Naive thymus-derived CD4-positive, alpha-beta T cell (primary cell): ENCODE measurements at regions not wholly inside any gene's neighbourhood (a gene's known extent, or its start where the extent isn't known, plus 50 kb on each side); places are given as distances from the start of the nearest gene placed in this dataset.

Experiments
- ATAC-seq: fragments of 150-1000 bp; cut with Tn5 transposase; 2 replicates; pipeline ENCODE4 v1.10.0; 2021; ENCODE audit warnings: mild to moderate bottlenecking, moderate library complexity
- CTCF ChIA-PET: fragments of 350-600 bp; sonication (Branson Sonifier 250); formaldehyde crosslinking; loops from one replicate; lab custom pipeline; 2021; ENCODE audit warnings: antibody characterized with exemption; lab: Charles Lee
- POLR2A ChIA-PET: fragments of 350-600 bp; sonication (Branson Sonifier 250); formaldehyde crosslinking; loops from one replicate; lab custom pipeline; 2021; ENCODE audit warnings: antibody characterized with exemption, inconsistent platforms; lab: Charles Lee
- DNase-seq, 9 donors: peaks; one replicate each; pipeline versions ENCODE4 v3.0.0 to v3.0.0-alpha.2; 2020 to 2022; ENCODE audit warnings: mixed read lengths in 1 of 9
- H3K27ac ChIP-seq: one replicate; pipeline ENCODE4 v1.7.0; 2013; ENCODE audit warnings: mild to moderate bottlenecking, low read depth, low read length, moderate library complexity
- H3K27me3 ChIP-seq, 2 donors: one replicate each; pipeline ENCODE4 v1.7.0; 2013; ENCODE audit warnings: low read length in 2 of 2, mild to moderate bottlenecking in 2 of 2, moderate library complexity in 2 of 2; ENCODE audit not compliant: control insufficient read depth in 2 of 2, insufficient read depth in 2 of 2
- H3K36me3 ChIP-seq, 3 experiments: 1 replicate in 2 of 3; 2 replicates in 1 of 3; pipeline ENCODE4 v1.7.0; 2013; ENCODE audit warnings: low read length in 3 of 3, mild to moderate bottlenecking in 3 of 3, moderate library complexity in 1 of 3; ENCODE audit not compliant: insufficient read depth in 3 of 3, control insufficient read depth in 2 of 3
- H3K4me1 ChIP-seq, 2 donors: one replicate each; pipeline ENCODE4 v1.7.0; 2013; ENCODE audit warnings: low read length in 2 of 2, mild to moderate bottlenecking in 2 of 2, moderate library complexity in 1 of 2; ENCODE audit not compliant: control insufficient read depth in 2 of 2, insufficient read depth in 2 of 2
- H3K4me3 ChIP-seq: 2 replicates; pipeline ENCODE4 v1.7.0; 2013; ENCODE audit warnings: mild to moderate bottlenecking, low read length
- H3K9me3 ChIP-seq, 3 experiments: 1 replicate in 2 of 3; 2 replicates in 1 of 3; pipeline ENCODE4 v1.7.0; 2013; ENCODE audit warnings: low read length in 3 of 3; ENCODE audit not compliant: control insufficient read depth in 2 of 3
- H3K27ac Mint-ChIP-seq, 9 donors: one replicate each; pipeline ENCODE4 v1.8.0; 2020 to 2022; ENCODE audit warnings: mixed read lengths in 9 of 9, mild to moderate bottlenecking in 8 of 9, moderate library complexity in 5 of 9, inconsistent platforms in 2 of 9
- H3K27me3 Mint-ChIP-seq, 5 donors: one replicate each; pipeline ENCODE4 v1.8.0; 2021 to 2022; ENCODE audit warnings: mixed read lengths in 5 of 5, mild to moderate bottlenecking in 1 of 5
- H3K36me3 Mint-ChIP-seq, 5 donors: one replicate each; pipeline ENCODE4 v1.8.0; 2020 to 2022; ENCODE audit warnings: mixed read lengths in 5 of 5, mild to moderate bottlenecking in 3 of 5, inconsistent platforms in 1 of 5
- H3K4me1 Mint-ChIP-seq, 7 donors: one replicate each; pipeline ENCODE4 v1.8.0; 2020 to 2022; ENCODE audit warnings: mixed read lengths in 7 of 7, mild to moderate bottlenecking in 3 of 7, inconsistent platforms in 1 of 7
- H3K4me3 Mint-ChIP-seq, 10 donors: one replicate each; pipeline ENCODE4 v1.8.0; 2020 to 2022; ENCODE audit warnings: mild to moderate bottlenecking in 10 of 10, mixed read lengths in 10 of 10, moderate library complexity in 6 of 10, inconsistent platforms in 2 of 10
- H3K9me3 Mint-ChIP-seq, 11 donors: one replicate each; pipeline ENCODE4 v1.8.0; 2020 to 2022; ENCODE audit warnings: mixed read lengths in 11 of 11, mild to moderate bottlenecking in 4 of 11, inconsistent platforms in 1 of 11, moderate library complexity in 1 of 11
- intact Hi-C, 2 donors: fragments of 100-400 bp; cut with micrococcal nuclease; formaldehyde crosslinking; loops; one replicate each; pipeline ENCODE4 v1.15.1; 2023

DNA sequence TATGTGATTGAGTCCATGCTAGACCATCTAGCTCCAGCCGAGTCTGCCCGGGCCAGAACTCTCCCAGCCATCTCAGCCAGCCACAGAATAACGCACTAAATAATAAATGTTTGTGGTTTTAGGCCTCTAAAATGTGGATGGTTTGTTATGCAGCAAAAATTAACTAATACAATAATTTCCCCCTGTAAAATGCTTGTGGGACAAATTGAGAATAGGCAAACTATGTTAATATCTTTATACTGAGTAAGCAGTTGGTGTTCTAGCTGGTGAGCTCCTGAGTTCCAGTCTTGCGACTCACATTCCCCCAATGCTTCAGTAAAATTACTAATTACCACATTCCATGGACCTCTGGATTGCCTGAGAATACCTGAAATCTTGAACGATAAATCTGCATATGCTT lies 316.8 kb upstream of the NFE2L3 start:
- peaks cover 15 to 38% (median 18%) of the 10 kb centered on the region in 5 donors for H3K27me3 Mint-ChIP-seq
- ChIA-PET CTCF (no interaction called here), POLR2A (no interaction called here)
- intact Hi-C loops: no loop called here
- no peaks in the 10 kb centered on the region for H3K36me3 ChIP-seq
- H3K27ac ChIP-seq: no peak overlapping the region
- peaks cover 0 to 5% (median 0%) of the 10 kb centered on the region in 7 donors for H3K4me1 Mint-ChIP-seq
- H3K9me3 Mint-ChIP-seq: peaks cover 0 to 5% (median 0%) of the 10 kb centered on the region in 11 donors
- H3K4me3 Mint-ChIP-seq: no peak overlapping the region
- H3K4me1 ChIP-seq: no peaks in the 10 kb centered on the region
- H3K4me3 ChIP-seq: no peak overlapping the region
- DNase-seq (no peak), ATAC-seq (no peak)
- no peak overlapping the region for H3K27ac Mint-ChIP-seq
- H3K36me3 Mint-ChIP-seq: peaks cover 0 to 4% (median 0%) of the 10 kb centered on the region in 5 donors
- peaks cover 0 to 3% of the 10 kb centered on the region in 2 donors for H3K27me3 ChIP-seq
- no peaks in the 10 kb centered on the region for H3K9me3 ChIP-seq

DNA sequence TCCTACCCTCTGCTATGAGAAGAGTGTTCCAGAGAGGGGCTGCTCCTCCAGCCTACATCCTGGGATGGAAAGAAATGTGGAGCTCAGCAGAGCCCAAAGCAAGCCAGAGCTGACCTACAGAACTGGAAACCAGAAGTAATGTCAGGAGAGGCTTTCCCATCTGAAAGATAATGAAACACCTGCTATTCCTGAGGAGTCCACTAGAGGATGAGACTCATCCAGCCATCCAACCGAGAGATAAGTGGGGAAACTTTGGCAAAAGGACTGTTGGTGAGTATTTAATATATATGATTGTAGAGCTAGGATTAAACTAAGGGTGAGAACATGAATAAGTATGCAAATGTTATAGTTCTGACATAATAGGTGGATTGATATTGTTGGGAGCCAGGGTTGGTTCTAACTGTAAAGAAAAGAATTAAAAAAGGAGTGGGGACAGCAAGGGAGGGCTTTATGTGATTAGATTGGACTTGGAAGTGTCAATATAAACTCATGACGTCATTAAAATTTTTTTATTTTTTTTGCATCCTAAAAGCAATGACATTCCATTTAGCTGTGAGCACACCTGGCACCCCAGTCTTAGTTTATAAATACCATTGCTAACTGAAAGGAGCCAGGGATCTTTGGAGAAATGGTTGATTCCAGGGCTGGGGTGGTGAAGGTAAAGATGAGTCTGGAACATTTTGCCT lies 312.8 kb upstream of the NFE2L3 start:
- DNase-seq: no peak
- ChIA-PET POLR2A (no interaction called here), CTCF (no interaction called here)
- Mint-ChIP-seq H3K27me3 (peaks cover 13 to 44% (median 28%) of the 10 kb centered on the region in 5 donors), H3K36me3 (peaks cover 0 to 4% (median 0%) of the 10 kb centered on the region in 5 donors), H3K9me3 (peaks cover 0 to 5% (median 0%) of the 10 kb centered on the region in 11 donors), H3K4me3 (no peak overlapping the region), H3K4me1 (no peaks in the 10 kb centered on the region), H3K27ac (no peak overlapping the region)
- H3K4me3 ChIP-seq: no peak overlapping the region
- intact Hi-C loops: no loop called here
- H3K36me3 ChIP-seq: no peaks in the 10 kb centered on the region
- ATAC-seq: no peak
- no peaks in the 10 kb centered on the region for H3K9me3 ChIP-seq
- no peak overlapping the region for H3K27ac ChIP-seq
- no peaks in the 10 kb centered on the region for H3K4me1 ChIP-seq
- no peaks in the 10 kb centered on the region for H3K27me3 ChIP-seq

DNA sequence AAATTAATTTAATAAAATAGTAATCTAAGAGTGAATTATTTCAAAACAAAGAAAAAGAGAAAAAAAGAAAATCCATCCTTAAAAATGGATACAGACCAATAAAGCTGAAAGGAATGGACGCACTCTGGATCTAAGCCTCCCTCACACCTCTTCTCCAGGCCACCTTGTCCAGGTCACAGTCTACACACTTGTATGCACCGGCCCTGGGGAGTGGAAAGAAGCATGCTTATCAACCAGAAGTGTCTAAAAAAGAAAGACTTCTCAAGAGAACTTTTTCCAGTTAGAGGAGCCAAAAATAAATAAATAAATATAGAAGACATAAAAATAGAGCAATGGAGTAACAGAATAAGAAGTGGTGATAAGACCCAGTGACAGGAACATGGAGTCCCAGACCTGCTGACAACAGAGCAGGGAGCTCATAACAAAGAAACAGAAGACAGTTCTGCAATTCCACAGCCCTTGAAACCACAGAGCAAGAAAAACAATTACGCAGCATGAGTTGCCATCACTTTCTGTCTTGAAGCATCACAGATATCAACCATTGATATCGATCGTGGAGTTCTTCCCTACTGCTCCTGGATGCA lies 311.7 kb upstream of the NFE2L3 start:
- Histone ChIP-seq H3K27me3 (no peaks in the 10 kb centered on the region), H3K9me3 (no peaks in the 10 kb centered on the region), H3K4me3 (no peak overlapping the region), H3K27ac (no peak overlapping the region), H3K36me3 (no peaks in the 10 kb centered on the region), H3K4me1 (no peaks in the 10 kb centered on the region)
- Mint-ChIP-seq H3K4me1 (no peaks in the 10 kb centered on the region), H3K27me3 (peaks cover 13 to 55% (median 34%) of the 10 kb centered on the region in 5 donors), H3K9me3 (peaks cover 0 to 5% (median 0%) of the 10 kb centered on the region in 11 donors), H3K36me3 (peaks cover 0 to 4% (median 0%) of the 10 kb centered on the region in 5 donors), H3K4me3 (no peak overlapping the region), H3K27ac (no peak overlapping the region)
- DNase-seq: no peak
- ChIA-PET POLR2A (no interaction called here), CTCF (no interaction called here)
- ATAC-seq: no peak
- intact Hi-C loops: no loop called here

- Histone ChIP-seq H3K36me3 (no peaks in the 10 kb centered on the region), H3K27me3 (no peaks in the 10 kb centered on the region), H3K4me1 (no peaks in the 10 kb centered on the region), H3K9me3 (no peaks in the 10 kb centered on the region), H3K27ac (no peak overlapping the region), H3K4me3 (no peak overlapping the region)
- Mint-ChIP-seq H3K4me1 (no peaks in the 10 kb centered on the region), H3K4me3 (no peak overlapping the region), H3K9me3 (peaks cover 0 to 5% (median 0%) of the 10 kb centered on the region in 11 donors), H3K27me3 (peaks cover 21 to 60% (median 34%) of the 10 kb centered on the region in 5 donors), H3K27ac (no peak overlapping the region), H3K36me3 (peaks cover 0 to 4% (median 0%) of the 10 kb centered on the region in 5 donors)
- DNase-seq (no peak), ATAC-seq (no peak)
- intact Hi-C loops: no loop called here
- CTCF ChIA-PET: no interaction called here
- POLR2A ChIA-PET: no interaction called here
Measured at GRCh38 chr7:25841575-25841974, 310.4 kb upstream of the NFE2L3 start.

DNA sequence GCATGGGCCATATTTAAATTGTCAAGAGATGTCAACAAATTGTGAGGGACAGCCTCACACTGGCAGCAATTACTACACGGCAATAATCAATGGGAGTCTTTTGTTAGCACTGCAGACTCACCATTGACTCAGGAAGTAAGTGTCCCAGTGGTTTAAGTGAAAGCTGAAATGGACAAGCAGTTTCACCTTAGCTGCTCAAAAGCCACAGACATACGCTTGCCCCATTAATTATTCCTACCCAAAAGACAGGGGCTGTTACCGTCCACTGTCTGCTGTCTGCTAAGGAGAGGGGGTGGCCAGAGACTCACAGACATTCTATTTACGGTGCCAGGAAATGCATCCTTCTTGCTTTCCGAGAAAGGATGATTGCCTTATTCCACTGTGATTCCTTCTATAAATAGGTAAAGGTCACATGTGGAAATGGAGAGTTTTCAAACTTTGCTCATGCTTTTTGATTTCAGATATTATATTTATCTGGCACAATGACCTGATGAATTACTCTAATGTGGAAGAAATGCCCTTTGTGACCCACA lies 309.7 kb upstream of the NFE2L3 start:
- Mint-ChIP-seq H3K36me3 (peaks cover 0 to 4% (median 0%) of the 10 kb centered on the region in 5 donors), H3K27me3 (peaks cover 21 to 54% (median 36%) of the 10 kb centered on the region in 5 donors), H3K4me3 (no peak overlapping the region), H3K9me3 (peaks cover 0 to 5% (median 0%) of the 10 kb centered on the region in 11 donors), H3K27ac (no peak overlapping the region), H3K4me1 (no peaks in the 10 kb centered on the region)
- no peaks in the 10 kb centered on the region for H3K27me3 ChIP-seq
- no peak overlapping the region for H3K4me3 ChIP-seq
- DNase-seq: no peak
- H3K27ac ChIP-seq: no peak overlapping the region
- ChIA-PET POLR2A (no interaction called here), CTCF (no interaction called here)
- H3K9me3 ChIP-seq: no peaks in the 10 kb centered on the region
- intact Hi-C loops: no loop called here
- H3K4me1 ChIP-seq: no peaks in the 10 kb centered on the region
- no peak for ATAC-seq
- H3K36me3 ChIP-seq: no peaks in the 10 kb centered on the region

GRCh38 chr7:25843467-25843866 lies 308.5 kb upstream of the NFE2L3 start:
- H3K36me3 ChIP-seq: no peaks in the 10 kb centered on the region
- H3K9me3 ChIP-seq: no peaks in the 10 kb centered on the region
- no peak overlapping the region for H3K27ac ChIP-seq
- no peak overlapping the region for H3K4me3 Mint-ChIP-seq
- DNase-seq: no peak
- H3K4me1 ChIP-seq: no peaks in the 10 kb centered on the region
- H3K27ac Mint-ChIP-seq: no peak overlapping the region
- CTCF ChIA-PET: interaction anchor here (0.8 to 1.6 kb wide), 2 partner anchors 8 to 49 kb away, joined by 3 read pairs; no protein-coding TSS in a partner anchor
- no peaks in the 10 kb centered on the region for H3K4me1 Mint-ChIP-seq
- H3K27me3 ChIP-seq: no peaks in the 10 kb centered on the region
- no peak for ATAC-seq
- H3K36me3 Mint-ChIP-seq: peaks cover 0 to 4% (median 0%) of the 10 kb centered on the region in 5 donors
- intact Hi-C loops: no loop called here
- H3K27me3 Mint-ChIP-seq: peaks cover 21 to 45% (median 38%) of the 10 kb centered on the region in 5 donors
- POLR2A ChIA-PET: no interaction called here
- no peak overlapping the region for H3K4me3 ChIP-seq
- peaks cover 0 to 5% (median 0%) of the 10 kb centered on the region in 11 donors for H3K9me3 Mint-ChIP-seq
